DMS53 (cell line): ENCODE measurements at regions not wholly inside any gene's neighbourhood (a gene's known extent, or its start where the extent isn't known, plus 50 kb on each side); places are given as distances from the start of the nearest gene placed in this dataset.
"Not testable (repeated sequence)": the region's sequence is repeated elsewhere in the genome, so short reads cannot be mapped to it uniquely, and the experiment has no call there.

Source experiments
- DNase-seq: peaks from one replicate; lab custom pipeline; 2025; lab: John Stamatoyannopoulos, UW

DNA sequence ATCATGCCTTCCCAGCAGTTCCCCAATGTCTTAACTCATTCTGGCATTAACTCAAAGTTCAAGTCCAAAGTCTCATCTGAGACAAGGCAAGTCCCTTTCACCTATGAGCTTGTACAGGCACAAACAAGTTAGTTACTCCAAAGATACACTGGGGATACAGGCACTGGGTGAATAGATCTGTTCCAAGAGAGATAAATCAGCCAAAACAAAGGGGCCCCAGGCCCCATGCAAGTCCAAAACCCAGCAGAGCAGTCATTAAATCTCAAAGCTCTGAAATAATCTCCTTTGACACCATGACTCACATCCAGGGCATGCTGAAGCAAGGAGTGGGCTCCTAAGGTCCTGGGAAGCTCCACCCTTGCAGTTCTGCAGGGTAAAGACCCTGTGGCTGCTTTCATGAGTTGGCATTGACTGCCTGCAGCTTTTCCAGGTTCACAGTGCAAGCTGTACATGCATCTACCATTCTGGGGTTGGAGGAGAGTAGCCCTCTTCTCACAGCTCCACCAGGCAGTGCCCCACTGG lies 332.2 kb upstream of the KIF2B start:
- DNase-seq, result no peak

DNA sequence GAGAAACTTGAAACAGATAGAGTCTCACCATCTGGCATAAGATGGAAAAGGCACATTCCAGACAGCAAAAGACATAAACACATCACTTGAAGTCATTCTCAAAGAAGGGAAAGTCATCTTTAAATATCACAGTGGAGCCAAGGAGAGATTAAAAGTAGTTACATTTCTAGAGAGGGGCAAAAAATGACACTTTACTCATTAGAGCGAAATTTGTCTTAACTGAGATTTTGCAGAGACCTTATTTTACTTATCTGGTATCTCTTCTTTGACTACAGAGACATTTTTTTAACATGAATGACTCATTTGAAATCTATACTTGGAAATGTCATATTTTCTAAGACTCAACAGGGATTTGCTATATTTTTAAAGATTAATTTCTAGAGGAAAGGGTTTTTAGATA lies 339.0 kb upstream of the KIF2B start:
- no peak for DNase-seq

DNA sequence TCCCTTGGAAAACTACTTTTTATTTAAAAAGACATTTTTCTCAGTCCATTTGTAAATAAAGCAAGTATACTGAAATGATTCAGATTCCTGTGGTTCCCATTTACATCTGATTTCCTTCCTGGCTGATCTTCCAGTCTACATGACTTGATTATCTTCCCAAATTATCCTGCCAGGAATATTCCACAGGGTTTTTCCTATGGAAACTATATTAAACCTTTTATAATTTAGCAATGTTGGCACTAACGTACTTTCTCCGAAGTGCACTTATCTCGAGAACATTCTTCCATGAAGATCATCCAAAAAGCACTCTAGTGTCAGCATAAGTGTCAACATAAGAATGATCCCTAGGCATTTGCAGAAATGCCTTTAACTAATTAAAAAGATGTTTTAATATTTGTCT lies 347.7 kb upstream of the KIF2B start:
- no peak for DNase-seq

- DNase-seq, result no peak
These were observed 350.1 kb upstream of the KIF2B start for GRCh38 chr17:53472586-53472985.

- no peak for DNase-seq
These were observed 351.2 kb upstream of the KIF2B start for GRCh38 chr17:53471514-53471913.

DNA sequence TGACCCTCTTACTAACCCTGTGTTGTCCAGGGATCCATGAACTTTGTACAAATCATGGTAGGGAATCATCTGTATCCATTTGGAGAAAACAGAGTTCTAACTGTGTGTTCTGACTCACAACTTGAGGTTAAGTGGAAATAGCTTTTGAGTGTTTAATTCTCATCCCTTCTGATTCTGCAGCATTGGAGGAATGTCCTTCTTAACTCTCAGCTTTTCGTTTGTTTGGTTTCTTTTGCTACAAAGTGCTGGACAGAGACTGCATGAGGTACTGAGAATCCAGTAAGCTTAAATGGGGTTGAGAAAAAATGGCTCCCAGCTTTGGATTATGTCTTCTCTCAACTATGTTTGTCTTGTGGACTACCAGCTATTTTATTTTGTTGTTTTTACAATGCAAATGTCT lies 352.1 kb upstream of the KIF2B start:
- DNase-seq, result no peak

DNA sequence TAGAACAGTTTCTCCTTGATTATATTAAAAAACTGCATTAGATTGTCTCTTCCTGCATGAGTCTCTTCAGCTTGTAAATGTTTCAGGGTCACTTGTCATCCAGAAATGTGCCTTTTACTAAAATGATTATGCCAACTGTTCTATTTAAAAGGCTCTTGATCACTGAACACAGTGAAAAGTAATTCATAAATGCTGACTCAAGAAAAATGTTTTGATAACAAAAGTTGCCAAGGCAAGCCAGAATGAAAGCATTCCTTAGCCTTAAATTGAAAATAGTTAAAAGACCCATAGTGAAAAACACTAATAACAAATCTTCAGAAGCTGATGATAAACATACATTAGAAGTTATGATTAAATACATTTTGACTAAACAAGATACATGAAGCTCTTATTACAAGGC lies 356.0 kb upstream of the KIF2B start:
- DNase-seq, result no peak

DNA sequence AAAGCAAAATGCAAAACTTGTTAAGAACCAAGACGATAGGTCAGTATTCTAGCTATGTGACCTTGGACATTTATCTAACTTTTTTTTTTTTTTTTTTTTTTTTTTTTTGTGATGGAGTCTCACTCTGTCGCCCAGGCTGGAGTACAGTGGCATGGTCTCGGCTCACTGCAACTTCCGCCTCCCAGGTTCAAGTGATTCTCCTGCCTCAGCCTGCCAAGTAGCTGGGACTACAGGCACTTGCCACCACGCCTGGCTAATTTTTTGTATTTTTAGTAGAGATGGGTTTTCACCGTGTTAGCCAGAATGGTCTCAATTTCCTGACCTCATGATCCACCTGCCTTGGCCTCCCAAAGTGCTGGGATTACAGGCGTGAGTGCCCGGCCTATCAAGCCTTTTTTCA lies 358.3 kb upstream of the KIF2B start:
- not testable (repeated sequence) for DNase-seq

DNA sequence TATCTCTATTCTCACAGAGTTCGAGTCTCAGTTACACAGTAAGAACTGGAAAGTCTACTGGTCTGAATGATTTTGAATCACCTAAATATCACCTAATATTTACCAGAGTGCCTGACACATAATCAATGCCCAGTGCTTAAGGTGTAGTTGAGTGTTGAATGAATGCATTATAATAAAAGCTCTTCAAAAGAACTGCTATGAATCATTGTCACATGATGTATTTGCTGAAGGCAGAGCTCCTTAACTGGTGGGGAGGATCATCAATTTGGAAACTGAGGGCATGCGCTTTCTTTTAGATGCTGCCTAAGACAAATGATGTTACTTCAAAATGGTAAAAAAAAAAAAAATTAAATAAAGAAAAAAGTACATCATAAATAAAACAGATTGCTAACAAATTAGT lies 359.4 kb upstream of the KIF2B start:
- no peak for DNase-seq

DNA sequence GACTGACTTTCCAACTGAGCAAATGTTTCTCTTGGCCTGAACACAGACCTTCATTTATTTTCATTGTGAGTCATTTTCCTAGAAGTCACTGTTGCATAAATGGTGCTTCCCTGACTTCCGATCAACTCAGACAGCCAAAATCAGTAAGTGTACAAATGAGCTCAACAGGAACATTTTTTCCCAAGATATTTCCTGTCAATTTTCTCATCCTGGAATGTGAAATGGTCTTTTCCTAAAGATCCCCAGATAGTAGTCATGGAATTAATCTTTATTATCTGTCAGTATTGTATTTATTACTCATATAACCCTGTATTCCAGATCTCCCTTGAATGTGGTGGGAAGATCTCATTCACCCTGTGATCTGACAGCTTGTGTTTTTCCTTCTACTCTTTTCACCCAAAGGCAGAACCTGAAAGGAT lies 360.3 kb upstream of the KIF2B start:
- no peak for DNase-seq

- not testable (repeated sequence) for DNase-seq
These were observed 366.8 kb upstream of the KIF2B start for GRCh38 chr17:53455943-53456342.

GRCh38 chr17:53454337-53454736 lies 368.4 kb upstream of the KIF2B start:
- no peak for DNase-seq

DNA sequence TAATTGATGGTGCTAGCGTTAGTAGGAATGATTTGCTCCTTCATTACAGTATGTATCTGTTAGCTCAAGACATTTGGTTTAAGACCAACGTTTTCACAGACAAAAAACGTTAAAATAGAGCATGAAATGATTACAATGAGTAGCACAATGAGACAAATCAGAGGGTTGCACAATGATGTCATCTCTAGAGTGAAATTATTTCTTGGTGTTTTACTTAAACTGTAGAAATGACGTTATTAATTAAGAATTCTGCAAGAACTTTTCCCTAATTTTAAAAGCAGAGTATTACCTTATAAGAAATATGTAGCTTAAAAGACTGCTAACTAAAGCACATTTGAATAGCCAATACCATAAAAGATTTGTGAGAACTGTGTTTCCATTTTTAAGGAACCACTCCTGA lies 373.4 kb upstream of the KIF2B start:
- no peak for DNase-seq

GRCh38 chr17:53428913-53429312 lies 393.8 kb upstream of the KIF2B start:
- no peak for DNase-seq

- DNase-seq, result no peak
These were observed 396.2 kb upstream of the KIF2B start for GRCh38 chr17:53426505-53426904.

- DNase-seq, result no peak
These were observed 402.6 kb upstream of the KIF2B start for GRCh38 chr17:53420035-53420641.

GRCh38 chr17:53409588-53409987 lies 413.1 kb upstream of the KIF2B start:
- no peak for DNase-seq

GRCh38 chr17:53406907-53407306 lies 415.8 kb upstream of the KIF2B start:
- no peak for DNase-seq

- DNase-seq, result no peak
These were observed 431.5 kb upstream of the KIF2B start for GRCh38 chr17:53391197-53391596.

GRCh38 chr17:53390575-53390974 lies 432.2 kb upstream of the KIF2B start:
- DNase-seq, result no peak

GRCh38 chr17:53387745-53388144 lies 435.0 kb upstream of the KIF2B start:
- DNase-seq, result no peak

DNA sequence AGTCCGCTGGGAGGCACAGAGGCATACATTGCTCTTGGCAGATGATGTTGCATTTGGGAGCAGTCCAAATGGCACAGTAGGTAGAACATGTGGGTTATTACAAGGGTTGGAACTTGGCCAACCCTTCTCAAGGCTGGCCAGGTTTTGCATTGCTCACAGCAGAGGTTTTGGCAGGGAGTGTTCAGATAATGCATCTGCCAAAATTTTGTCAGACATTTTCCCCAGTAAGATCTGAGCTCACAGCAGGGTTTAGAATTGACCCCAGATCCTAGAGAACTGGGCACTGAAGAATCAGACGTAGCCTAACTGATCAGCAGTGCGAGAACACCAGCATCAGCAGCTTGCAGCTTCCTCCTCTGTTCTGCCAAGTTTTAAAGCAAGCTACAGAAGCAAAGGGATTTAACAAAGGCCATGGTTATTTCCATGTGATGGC lies 468.8 kb upstream of the KIF2B start:
- DNase-seq, result no peak

DNA sequence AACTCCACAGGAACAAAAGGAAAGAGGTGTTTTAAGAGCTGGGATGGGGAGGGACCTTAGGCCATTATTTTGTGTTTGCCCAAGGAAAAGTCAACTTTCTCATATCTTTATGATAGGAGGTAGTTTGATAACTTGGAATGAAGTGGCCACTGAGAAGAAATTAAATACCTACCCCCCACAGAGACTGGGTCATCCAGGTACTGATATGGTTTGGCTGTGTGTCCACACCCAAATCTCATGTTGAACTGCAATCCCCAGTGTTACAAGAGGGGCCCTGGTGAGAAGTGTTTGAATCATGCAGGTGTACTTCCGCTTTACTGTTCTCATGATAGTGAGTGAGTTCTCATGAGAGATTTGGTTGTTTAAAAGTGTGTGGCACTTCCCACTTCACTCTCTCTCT lies 477.9 kb upstream of the KIF2B start:
- DNase-seq, result no peak

- no peak for DNase-seq
These were observed 486.4 kb upstream of the KIF2B start for GRCh38 chr17:53336281-53336680.
